Esophagus muscularis mucosa (tissue), 3 donors: ENCODE measurements at regions not wholly inside any gene's neighbourhood (a gene's known extent, or its start where the extent isn't known, plus 50 kb on each side); places are given as distances from the start of the nearest gene placed in this dataset.

Source experiments
- CTCF ChIP-seq, 3 experiments: fragments of 200-600 bp in 2 of 3; fragments of 450-650 bp in 1 of 3; sonication (generic) in 2 of 3; IDR thresholded peaks; one replicate each; pipeline ENCODE4 v1.5.1; 2017 to 2019; ENCODE audit warnings: antibody characterized with exemption in 3 of 3, mild to moderate bottlenecking in 2 of 3, moderate library complexity in 1 of 3
- POLR2A ChIP-seq: fragments of 450-650 bp; IDR thresholded peaks from one replicate; pipeline ENCODE4 v1.6.1; 2017; ENCODE audit warnings: antibody characterized with exemption, moderate library complexity, mild to moderate bottlenecking, low read depth

DNA sequence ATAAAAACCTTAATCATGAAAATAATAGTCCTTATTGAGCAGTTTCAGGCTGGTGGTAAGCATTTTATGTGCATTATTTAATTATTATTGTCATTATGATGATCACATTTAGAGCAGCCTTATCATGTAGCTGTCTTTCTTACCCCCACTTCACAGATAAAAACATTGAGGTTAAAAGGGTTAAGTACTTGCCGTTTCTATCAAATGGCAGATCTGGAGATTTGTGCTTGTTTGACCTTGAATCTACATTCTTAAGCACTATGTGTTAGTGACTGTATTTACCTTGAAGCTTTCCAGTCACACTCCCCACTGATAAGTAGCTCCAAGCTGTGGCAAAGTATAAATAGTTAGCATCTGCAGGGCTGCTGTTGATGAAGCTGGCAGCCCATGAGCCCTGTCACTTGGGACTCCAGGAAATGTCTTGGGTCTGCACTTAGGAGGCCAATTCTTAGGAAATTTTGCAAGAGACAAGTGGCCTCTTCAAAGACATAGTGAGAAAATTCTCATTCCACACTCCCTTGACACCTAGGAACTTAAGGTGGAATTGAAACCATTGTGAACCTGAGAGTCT, 116.8 kb upstream of the AGR3 start:
- TF ChIP-seq CTCF (IDR thresholded peaks at IDR 0.05) (no peak), POLR2A (no peak)
